ENCODE measurements at regions not wholly inside any gene's neighbourhood (a gene's known extent, or its start where the extent isn't known, plus 50 kb on each side); places are given as distances from the start of the nearest gene placed in this dataset.

DNA sequence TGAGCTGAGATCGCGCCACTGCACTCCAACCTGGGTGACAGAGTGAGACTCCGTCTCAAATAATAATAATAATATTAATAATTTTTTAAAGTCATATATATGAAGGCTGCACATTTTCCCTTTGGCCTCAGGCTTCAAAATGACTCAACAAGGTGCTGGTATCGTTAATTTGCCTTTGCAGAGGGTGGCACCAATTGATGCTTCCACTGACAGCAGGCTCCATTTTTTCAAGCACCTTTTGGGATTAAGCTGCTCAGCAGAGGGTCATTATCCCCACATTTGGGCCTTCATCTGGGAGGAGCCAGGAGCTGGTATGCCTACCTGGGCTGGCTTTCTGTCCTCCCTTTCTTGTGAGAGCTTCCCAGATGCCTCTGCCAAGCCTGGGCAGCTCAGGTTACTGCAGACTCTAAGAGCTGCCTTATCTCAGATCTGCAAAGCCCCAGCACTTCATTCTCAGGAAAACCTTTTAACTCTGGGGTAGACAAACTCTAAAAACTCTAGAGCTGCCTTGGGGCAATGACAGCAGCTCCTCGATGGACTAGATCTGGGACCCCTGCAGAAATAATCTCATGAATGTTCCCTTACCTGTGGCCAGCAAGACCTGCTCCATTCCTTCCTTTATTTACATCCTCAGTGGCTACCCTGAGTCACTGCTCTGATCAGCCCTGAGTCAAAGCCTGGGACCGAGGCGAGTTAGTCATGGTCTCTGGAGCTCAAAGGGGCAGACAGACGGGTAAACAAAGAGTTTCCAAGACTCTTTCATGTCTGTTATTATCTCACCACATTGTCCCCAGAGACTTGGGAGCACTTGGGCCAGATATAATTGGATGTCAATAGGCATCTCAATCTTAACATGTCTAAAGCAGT is 80.0 kb upstream of the EYA2 start:
- Histone ChIP-seq H3K27me3 (replicated peaks in 2 of 5; ENCODE audit: control insufficient read depth in 4 of 5, insufficient read depth in 5 of 5, low read length in 4 of 5) (peaks cover 7 to 72% (median 28%) of the 10 kb centered on the region in 5 experiments), H3K36me3 (ENCODE audit: control insufficient read depth in 4 of 4, insufficient read depth in 4 of 4, low read length in 3 of 4) (no peaks in the 10 kb centered on the region), H3K27ac (ENCODE audit: insufficient read depth in 1 of 2, low read depth in 1 of 2, low read length in 2 of 2, poor library complexity in 1 of 2, severe bottlenecking in 2 of 2) (no peak overlapping the region), H3K9me3 (ENCODE audit: control extremely low read depth in 1 of 5, control insufficient read depth in 4 of 5, insufficient read depth in 2 of 5, low read depth in 1 of 5, low read length in 4 of 5) (no peaks in the 10 kb centered on the region), H3K4me1 (ENCODE audit: control extremely low read depth in 1 of 4, control insufficient read depth in 4 of 4, insufficient read depth in 4 of 4, low read length in 3 of 4) (no peaks in the 10 kb centered on the region), H3K4me3 (ENCODE audit: control insufficient read depth in 1 of 7, extremely low read depth in 1 of 7, insufficient read depth in 4 of 7, low read depth in 2 of 7, low read length in 6 of 7) (no peak overlapping the region)
- POLR2A ChIA-PET: no interaction called here
- CTCF ChIA-PET: no interaction called here
- DNase-seq: no peak
- WGBS (ENCODE audit: insufficient coverage): 38% methylated on average over 1 of the region's 8 CpGs

DNA sequence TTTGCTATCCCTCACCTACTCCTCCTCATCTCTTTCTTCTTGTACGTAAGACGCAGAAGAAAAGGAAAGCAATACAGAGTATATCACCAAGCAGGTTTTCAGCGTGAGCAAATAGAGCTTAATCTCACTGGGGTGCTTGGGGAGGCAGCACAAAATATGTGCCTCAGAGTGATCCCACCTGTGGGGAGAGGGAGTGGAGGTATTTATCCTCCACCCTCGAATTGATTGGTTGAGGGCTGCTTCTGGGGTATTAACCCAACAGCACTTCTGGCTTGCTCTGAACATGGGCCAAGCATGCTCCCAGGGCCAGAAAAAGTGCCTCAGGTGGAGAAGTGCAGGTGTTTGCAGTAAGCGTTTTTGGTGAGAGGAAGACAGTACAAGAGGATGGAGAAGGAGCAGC is 78.5 kb upstream of the EYA2 start:
- Histone ChIP-seq H3K9me3 (ENCODE audit: control extremely low read depth in 1 of 5, control insufficient read depth in 4 of 5, insufficient read depth in 2 of 5, low read depth in 1 of 5, low read length in 4 of 5) (no peaks in the 10 kb centered on the region), H3K36me3 (ENCODE audit: control insufficient read depth in 4 of 4, insufficient read depth in 4 of 4, low read length in 3 of 4) (no peaks in the 10 kb centered on the region), H3K27ac (ENCODE audit: insufficient read depth in 1 of 2, low read depth in 1 of 2, low read length in 2 of 2, poor library complexity in 1 of 2, severe bottlenecking in 2 of 2) (no peak overlapping the region), H3K4me1 (ENCODE audit: control extremely low read depth in 1 of 4, control insufficient read depth in 4 of 4, insufficient read depth in 4 of 4, low read length in 3 of 4) (no peaks in the 10 kb centered on the region), H3K27me3 (replicated peaks in 2 of 5; ENCODE audit: control insufficient read depth in 4 of 5, insufficient read depth in 5 of 5, low read length in 4 of 5) (peaks cover 7 to 63% (median 26%) of the 10 kb centered on the region in 5 experiments), H3K4me3 (ENCODE audit: control insufficient read depth in 1 of 7, extremely low read depth in 1 of 7, insufficient read depth in 4 of 7, low read depth in 2 of 7, low read length in 6 of 7) (no peak overlapping the region)
- WGBS (ENCODE audit: insufficient coverage): 89% methylated on average over 5 of the region's 5 CpGs
- CTCF ChIA-PET: interaction anchor here (0.5 kb wide), 1 partner anchor 1139 kb away, joined by 3 read pairs; no protein-coding TSS in a partner anchor
- no peak for DNase-seq
- POLR2A ChIA-PET: no interaction called here

GRCh38 chr20:46816886-46817638 is 77.6 kb upstream of the EYA2 start:
- Histone ChIP-seq H3K4me1 (ENCODE audit: control extremely low read depth in 1 of 4, control insufficient read depth in 4 of 4, insufficient read depth in 4 of 4, low read length in 3 of 4) (no peaks in the 10 kb centered on the region), H3K27ac (ENCODE audit: insufficient read depth in 1 of 2, low read depth in 1 of 2, low read length in 2 of 2, poor library complexity in 1 of 2, severe bottlenecking in 2 of 2) (no peak overlapping the region), H3K4me3 (ENCODE audit: control insufficient read depth in 1 of 7, extremely low read depth in 1 of 7, insufficient read depth in 4 of 7, low read depth in 2 of 7, low read length in 6 of 7) (no peak overlapping the region), H3K9me3 (ENCODE audit: control extremely low read depth in 1 of 5, control insufficient read depth in 4 of 5, insufficient read depth in 2 of 5, low read depth in 1 of 5, low read length in 4 of 5) (no peaks in the 10 kb centered on the region), H3K27me3 (replicated peaks in 2 of 5; ENCODE audit: control insufficient read depth in 4 of 5, insufficient read depth in 5 of 5, low read length in 4 of 5) (peaks cover 4 to 54% (median 22%) of the 10 kb centered on the region in 5 experiments), H3K36me3 (ENCODE audit: control insufficient read depth in 4 of 4, insufficient read depth in 4 of 4, low read length in 3 of 4) (no peaks in the 10 kb centered on the region)
- POLR2A ChIA-PET: no interaction called here
- DNase-seq: no peak
- CTCF ChIA-PET: no interaction called here
- 89% methylated on average over 2 of the region's 8 CpGs for WGBS (ENCODE audit: insufficient coverage)

- ChIA-PET POLR2A (no interaction called here), CTCF (no interaction called here)
- DNase-seq: no peak
- Histone ChIP-seq H3K27me3 (replicated peaks in 2 of 5; ENCODE audit: control insufficient read depth in 4 of 5, insufficient read depth in 5 of 5, low read length in 4 of 5) (peaks cover 2 to 31% (median 14%) of the 10 kb centered on the region in 5 experiments), H3K36me3 (ENCODE audit: control insufficient read depth in 4 of 4, insufficient read depth in 4 of 4, low read length in 3 of 4) (no peaks in the 10 kb centered on the region), H3K27ac (ENCODE audit: insufficient read depth in 1 of 2, low read depth in 1 of 2, low read length in 2 of 2, poor library complexity in 1 of 2, severe bottlenecking in 2 of 2) (no peak overlapping the region), H3K4me1 (ENCODE audit: control extremely low read depth in 1 of 4, control insufficient read depth in 4 of 4, insufficient read depth in 4 of 4, low read length in 3 of 4) (no peaks in the 10 kb centered on the region), H3K4me3 (ENCODE audit: control insufficient read depth in 1 of 7, extremely low read depth in 1 of 7, insufficient read depth in 4 of 7, low read depth in 2 of 7, low read length in 6 of 7) (no peak overlapping the region), H3K9me3 (ENCODE audit: control extremely low read depth in 1 of 5, control insufficient read depth in 4 of 5, insufficient read depth in 2 of 5, low read depth in 1 of 5, low read length in 4 of 5) (peaks cover 0 to 5% (median 0%) of the 10 kb centered on the region in 5 experiments)
- WGBS (ENCODE audit: insufficient coverage): 100% methylated on average over 2 of the region's 3 CpGs
Observed at GRCh38 chr20:46820682-46821081, 74.0 kb upstream of the EYA2 start.

DNA sequence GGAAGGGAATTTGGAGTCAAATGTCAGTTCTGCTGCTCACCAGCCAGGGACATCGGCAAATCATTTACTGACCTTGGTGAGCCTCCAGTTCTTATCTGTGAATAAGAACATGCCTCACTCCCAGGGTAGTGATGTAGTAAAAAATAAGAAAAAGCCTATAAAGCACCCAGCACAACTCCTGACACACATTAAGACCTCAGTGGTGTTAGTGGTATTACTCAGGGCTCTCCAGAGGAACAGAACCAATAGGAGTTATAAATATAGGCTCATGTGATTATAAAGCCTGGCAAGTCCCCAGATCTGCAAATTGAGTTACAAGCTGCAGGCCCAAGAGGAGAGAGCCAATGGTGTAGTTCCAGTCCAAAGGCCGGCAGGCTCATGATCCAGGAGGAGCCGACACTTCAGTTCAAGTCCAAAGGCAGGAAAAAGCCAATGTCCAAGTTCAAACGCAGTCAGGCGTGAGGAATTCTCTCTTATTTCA is 71.3 kb upstream of the EYA2 start:
- Histone ChIP-seq H3K4me1 (ENCODE audit: control extremely low read depth in 1 of 4, control insufficient read depth in 4 of 4, insufficient read depth in 4 of 4, low read length in 3 of 4) (no peaks in the 10 kb centered on the region), H3K4me3 (ENCODE audit: control insufficient read depth in 1 of 7, extremely low read depth in 1 of 7, insufficient read depth in 4 of 7, low read depth in 2 of 7, low read length in 6 of 7) (no peak overlapping the region), H3K9me3 (ENCODE audit: control extremely low read depth in 1 of 5, control insufficient read depth in 4 of 5, insufficient read depth in 2 of 5, low read depth in 1 of 5, low read length in 4 of 5) (peaks cover 0 to 5% (median 0%) of the 10 kb centered on the region in 5 experiments), H3K27ac (ENCODE audit: insufficient read depth in 1 of 2, low read depth in 1 of 2, low read length in 2 of 2, poor library complexity in 1 of 2, severe bottlenecking in 2 of 2) (no peak overlapping the region), H3K27me3 (replicated peaks in 2 of 5; ENCODE audit: control insufficient read depth in 4 of 5, insufficient read depth in 5 of 5, low read length in 4 of 5) (peaks cover 0 to 21% (median 9%) of the 10 kb centered on the region in 5 experiments), H3K36me3 (ENCODE audit: control insufficient read depth in 4 of 4, insufficient read depth in 4 of 4, low read length in 3 of 4) (no peaks in the 10 kb centered on the region)
- no peak for DNase-seq
- WGBS (ENCODE audit: insufficient coverage): 97% methylated on average over 5 of the region's 5 CpGs
- ChIA-PET CTCF (no interaction called here), POLR2A (no interaction called here)

GRCh38 chr20:46823753-46824152 is 70.9 kb upstream of the EYA2 start:
- CTCF ChIA-PET: no interaction called here
- POLR2A ChIA-PET: no interaction called here
- WGBS (ENCODE audit: insufficient coverage): 86% methylated on average over 1 of the region's 3 CpGs

More at GRCh38 chr20:46823753-46824152, 70.9 kb upstream of the EYA2 start:
- H3K4me3 ChIP-seq (ENCODE audit: control insufficient read depth in 1 of 7, extremely low read depth in 1 of 7, insufficient read depth in 4 of 7, low read depth in 2 of 7, low read length in 6 of 7): no peak overlapping the region
- no peak for DNase-seq
- H3K9me3 ChIP-seq (ENCODE audit: control extremely low read depth in 1 of 5, control insufficient read depth in 4 of 5, insufficient read depth in 2 of 5, low read depth in 1 of 5, low read length in 4 of 5): peaks cover 0 to 5% (median 0%) of the 10 kb centered on the region in 5 experiments
- H3K4me1 ChIP-seq (ENCODE audit: control extremely low read depth in 1 of 4, control insufficient read depth in 4 of 4, insufficient read depth in 4 of 4, low read length in 3 of 4): no peaks in the 10 kb centered on the region
- peaks cover 0 to 21% (median 7%) of the 10 kb centered on the region in 5 experiments for H3K27me3 ChIP-seq (replicated peaks in 2 of 5; ENCODE audit: control insufficient read depth in 4 of 5, insufficient read depth in 5 of 5, low read length in 4 of 5)
- no peaks in the 10 kb centered on the region for H3K36me3 ChIP-seq (ENCODE audit: control insufficient read depth in 4 of 4, insufficient read depth in 4 of 4, low read length in 3 of 4)
- no peak overlapping the region for H3K27ac ChIP-seq (ENCODE audit: insufficient read depth in 1 of 2, low read depth in 1 of 2, low read length in 2 of 2, poor library complexity in 1 of 2, severe bottlenecking in 2 of 2)

Data from common myeloid progenitor, CD34-positive (primary cell).